Mammary epithelial cell (primary cell): ENCODE measurements at regions not wholly inside any gene's neighbourhood (a gene's known extent, or its start where the extent isn't known, plus 50 kb on each side); places are given as distances from the start of the nearest gene placed in this dataset.

ENCODE experiments used
- CTCF ChIP-seq, 2 donors: IDR thresholded peaks in 1 of 2; conservative IDR thresholded peaks in 1 of 2; 2 replicates each; pipeline ENCODE4 v1.5.1; 2011 to 2012; ENCODE audit warnings: inconsistent platforms in 2 of 2, low read length in 2 of 2, mild to moderate bottlenecking in 2 of 2, control low read depth in 1 of 2, low read depth in 1 of 2; ENCODE audit not compliant: insufficient read depth in 1 of 2; ENCODE audit errors: extremely low read depth in 1 of 2
- EZH2 ChIP-seq: IDR thresholded peaks from 2 replicates; pipeline ENCODE4 v1.6.1; 2012; ENCODE audit warnings: low read length, inconsistent platforms, borderline replicate concordance

- no peak for TF ChIP-seq EZH2
- no peak for TF ChIP-seq CTCF (conservative IDR thresholded peaks at IDR 0.05 in 1 of 2, IDR thresholded peaks at IDR 0.05 in 1 of 2; ENCODE audit: extremely low read depth in 1 of 2, insufficient read depth in 1 of 2, low read depth in 1 of 2, low read length in 2 of 2)
These were observed 675.2 kb upstream of the GCFC2 start for GRCh38 chr2:76385943-76386342.
